Mesothelial cell of epicardium (in vitro differentiated cells): ENCODE measurements at regions not wholly inside any gene's neighbourhood (a gene's known extent, or its start where the extent isn't known, plus 50 kb on each side); places are given as distances from the start of the nearest gene placed in this dataset.

ENCODE experiments used
- DNase-seq, 2 experiments: peaks; one replicate each; pipeline ENCODE4 v3.0.0; 2021; ENCODE audit warnings: low spot score in 2 of 2; ENCODE audit not compliant: unreplicated experiment in 2 of 2
- H3K27ac Mint-ChIP-seq: 2 replicates; pipeline ENCODE4 v1.8.0; 2021; ENCODE audit warnings: mixed read lengths
- H3K27me3 Mint-ChIP-seq: 2 replicates; pipeline ENCODE4 v1.8.0; 2021; ENCODE audit warnings: low read depth, mixed read lengths
- H3K36me3 Mint-ChIP-seq: 2 replicates; pipeline ENCODE4 v1.8.0; 2021; ENCODE audit warnings: mixed read lengths
- H3K4me1 Mint-ChIP-seq: 2 replicates; pipeline ENCODE4 v1.8.0; 2021; ENCODE audit warnings: mixed read lengths
- H3K4me3 Mint-ChIP-seq: 2 replicates; pipeline ENCODE4 v1.8.0; 2021; ENCODE audit warnings: mild to moderate bottlenecking, moderate library complexity, mixed read lengths
- H3K9me3 Mint-ChIP-seq: 2 replicates; pipeline ENCODE4 v1.8.0; 2021; ENCODE audit warnings: mixed read lengths
- CTCF ChIP-seq: fragments of 200-600 bp; sonication (generic); IDR thresholded peaks from one replicate; pipeline ENCODE4 v1.5.0; 2021; ENCODE audit warnings: antibody characterized with exemption; ENCODE audit not compliant: unreplicated experiment

GRCh38 chr5:18357486-18357885 is 723.2 kb downstream of the TAF11L14 start:
- Mint-ChIP-seq H3K4me1 (no peaks in the 10 kb centered on the region), H3K27ac (no peak overlapping the region), H3K36me3 (no peaks in the 10 kb centered on the region), H3K4me3 (no peak overlapping the region), H3K9me3 (peaks cover 5% of the 10 kb centered on the region), H3K27me3 (no peaks in the 10 kb centered on the region)
- no peak for TF ChIP-seq CTCF
- DNase-seq, result no peak

GRCh38 chr5:18366234-18366633 is 732.0 kb downstream of the TAF11L14 start:
- H3K27me3 Mint-ChIP-seq, result no peaks in the 10 kb centered on the region
- H3K36me3 Mint-ChIP-seq, result no peaks in the 10 kb centered on the region
- H3K4me1 Mint-ChIP-seq, result no peaks in the 10 kb centered on the region
- no peak overlapping the region for H3K4me3 Mint-ChIP-seq
- no peak for TF ChIP-seq CTCF
- no peaks in the 10 kb centered on the region for H3K9me3 Mint-ChIP-seq
- H3K27ac Mint-ChIP-seq, result no peak overlapping the region
- no peak for DNase-seq

GRCh38 chr5:18370531-18370930 is 736.3 kb downstream of the TAF11L14 start:
- no peak for TF ChIP-seq CTCF
- no peaks in the 10 kb centered on the region for H3K27me3 Mint-ChIP-seq

GRCh38 chr5:18375641-18376040 is 741.4 kb downstream of the TAF11L14 start:
- Mint-ChIP-seq H3K27me3 (no peaks in the 10 kb centered on the region), H3K36me3 (no peaks in the 10 kb centered on the region), H3K4me3 (no peak overlapping the region), H3K9me3 (no peaks in the 10 kb centered on the region), H3K4me1 (peaks cover 2% of the 10 kb centered on the region), H3K27ac (no peak overlapping the region)
- no peak for TF ChIP-seq CTCF
- no peak for DNase-seq

More at GRCh38 chr5:18370531-18370930, 736.3 kb downstream of the TAF11L14 start:
- DNase-seq, result no peak
- H3K4me1 Mint-ChIP-seq, result no peaks in the 10 kb centered on the region
- no peak overlapping the region for H3K4me3 Mint-ChIP-seq
- no peaks in the 10 kb centered on the region for H3K9me3 Mint-ChIP-seq
- H3K27ac Mint-ChIP-seq, result no peak overlapping the region
- H3K36me3 Mint-ChIP-seq, result no peaks in the 10 kb centered on the region

- Mint-ChIP-seq H3K4me1 (peaks cover 2% of the 10 kb centered on the region), H3K27ac (no peak overlapping the region), H3K9me3 (no peaks in the 10 kb centered on the region), H3K27me3 (no peaks in the 10 kb centered on the region), H3K4me3 (no peak overlapping the region), H3K36me3 (no peaks in the 10 kb centered on the region)
- no peak for DNase-seq
- no peak for TF ChIP-seq CTCF
These were observed 743.8 kb downstream of the TAF11L14 start for GRCh38 chr5:18378066-18378465.

GRCh38 chr5:18379189-18379588 is 744.9 kb downstream of the TAF11L14 start:
- no peak overlapping the region for H3K4me3 Mint-ChIP-seq
- H3K9me3 Mint-ChIP-seq, result no peaks in the 10 kb centered on the region
- H3K36me3 Mint-ChIP-seq, result no peaks in the 10 kb centered on the region
- no peak for DNase-seq
- H3K27ac Mint-ChIP-seq, result no peak overlapping the region
- no peaks in the 10 kb centered on the region for H3K27me3 Mint-ChIP-seq
- no peak for TF ChIP-seq CTCF
- peaks cover 2% of the 10 kb centered on the region for H3K4me1 Mint-ChIP-seq
